Gastrocnemius medialis (tissue), 4 donors: ENCODE measurements at regions not wholly inside any gene's neighbourhood (a gene's known extent, or its start where the extent isn't known, plus 50 kb on each side); places are given as distances from the start of the nearest gene placed in this dataset.

Experiments
- ATAC-seq, 2 donors: fragments of 150-250 bp; one replicate each; pipeline ENCODE4 v1.9.1; 2016
- DNase-seq, 2 donors: peaks; one replicate each; pipeline ENCODE4 v3.0.0-alpha.2; 2019
- H3K27ac ChIP-seq, 4 donors: fragments of 200-600 bp; sonication (generic); 1 replicate in 1 of 4; 2 replicates in 3 of 4; pipeline ENCODE4 v1.5.1; 2016 to 2018; ENCODE audit warnings: mild to moderate bottlenecking in 2 of 4, moderate library complexity in 1 of 4
- H3K27me3 ChIP-seq, 3 donors: fragments of 200-600 bp; sonication (generic) in 2 of 3; 1 replicate in 1 of 3; 2 replicates in 2 of 3; pipeline versions ENCODE4 v1.5.1 to v1.6.0; 2016 to 2019; ENCODE audit warnings: mild to moderate bottlenecking in 1 of 3, moderate library complexity in 1 of 3
- H3K36me3 ChIP-seq, 2 donors: fragments of 200-600 bp; sonication (generic) in 1 of 2; one replicate each; pipeline ENCODE4 v1.5.1; 2017 to 2018
- H3K4me1 ChIP-seq, 2 donors: fragments of 200-600 bp; sonication (generic) in 1 of 2; one replicate each; pipeline ENCODE4 v1.5.1; 2016 to 2017; ENCODE audit warnings: mild to moderate bottlenecking in 2 of 2
- H3K4me3 ChIP-seq, 4 donors: fragments of 200-600 bp; sonication (generic) in 3 of 4; 1 replicate in 1 of 4; 2 replicates in 3 of 4; pipeline ENCODE4 v1.5.1; 2016 to 2019; ENCODE audit warnings: mild to moderate bottlenecking in 2 of 4
- H3K9me3 ChIP-seq, 3 donors: fragments of 200-600 bp; sonication (generic) in 2 of 3; 1 replicate in 1 of 3; 2 replicates in 2 of 3; pipeline ENCODE4 v1.5.1; 2016 to 2019
- CTCF ChIP-seq, 5 experiments: fragments of 450-650 bp in 3 of 5; fragments of 200-600 bp in 2 of 5; sonication (generic) in 2 of 5; IDR thresholded peaks in 4 of 5; conservative IDR thresholded peaks in 1 of 5; 1 replicate in 4 of 5; 2 replicates in 1 of 5; pipeline ENCODE4 v1.5.1; 2016 to 2019; ENCODE audit warnings: antibody characterized with exemption in 5 of 5, mild to moderate bottlenecking in 3 of 5, moderate library complexity in 3 of 5
- POLR2A ChIP-seq, 2 donors: fragments of 450-650 bp; IDR thresholded peaks; one replicate each; pipeline ENCODE4 v1.6.1; 2017; ENCODE audit warnings: antibody characterized with exemption in 2 of 2, mild to moderate bottlenecking in 2 of 2, moderate library complexity in 2 of 2
- in situ Hi-C, 4 donors: fragments of 200-750 bp; cut with MboI; loops; one replicate each; pipeline versions ENCODE4 v1.15.0 to v1.8.0; 2017; ENCODE audit warnings: low sequenced_read_pairs in 4 of 4
- intact Hi-C: fragments of 100-400 bp; cut with DNase I; formaldehyde crosslinking; loops from one replicate; pipeline ENCODE4 v1.15.1; 2023; ENCODE audit warnings: low total_unique reads

DNA sequence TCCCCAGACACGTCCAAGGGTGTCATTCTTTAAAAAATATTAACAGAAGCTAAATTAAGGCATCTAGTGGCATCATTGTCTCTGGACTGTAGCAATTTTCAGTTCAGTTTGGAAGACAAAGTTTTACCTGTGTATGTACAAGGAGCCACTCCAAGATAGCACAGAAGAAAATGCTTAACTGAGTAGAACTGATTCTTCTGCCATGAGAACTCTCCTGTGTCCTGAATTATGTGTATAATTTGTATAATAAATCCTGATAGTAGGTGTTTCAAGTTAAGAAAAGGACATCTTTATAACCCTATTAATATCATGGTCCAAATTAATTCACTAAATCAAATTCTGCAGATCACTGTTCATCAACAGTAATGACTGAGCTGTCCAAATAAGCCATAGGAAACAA lies 1104.0 kb downstream of the XPNPEP1 start:
- no peaks in the 10 kb centered on the region for H3K27me3 ChIP-seq
- no peaks in the 10 kb centered on the region for H3K9me3 ChIP-seq
- intact Hi-C loops = no loop called here
- H3K4me3 ChIP-seq = no peak overlapping the region
- ATAC-seq (no peak), DNase-seq (no peak)
- H3K27ac ChIP-seq = no peak overlapping the region
- H3K36me3 ChIP-seq = no peaks in the 10 kb centered on the region
- in situ Hi-C loops = no loop called here
- H3K4me1 ChIP-seq = no peaks in the 10 kb centered on the region
- TF ChIP-seq POLR2A (IDR thresholded peaks at IDR 0.05) (no peak), CTCF (IDR thresholded peaks at IDR 0.05 in 4 of 5, conservative IDR thresholded peaks at IDR 0.05 in 1 of 5) (no peak)

- no peak overlapping the region for H3K4me3 ChIP-seq
- H3K27me3 ChIP-seq = no peaks in the 10 kb centered on the region
- H3K27ac ChIP-seq = no peak overlapping the region
- H3K36me3 ChIP-seq = no peaks in the 10 kb centered on the region
- no peaks in the 10 kb centered on the region for H3K9me3 ChIP-seq
- intact Hi-C loops = no loop called here
- in situ Hi-C loops = no loop called here
- ATAC-seq (no peak), DNase-seq (no peak)
- TF ChIP-seq POLR2A (IDR thresholded peaks at IDR 0.05) (no peak), CTCF (IDR thresholded peaks at IDR 0.05 in 4 of 5, conservative IDR thresholded peaks at IDR 0.05 in 1 of 5) (no peak)
- H3K4me1 ChIP-seq = no peaks in the 10 kb centered on the region
Measured at GRCh38 chr10:108817584-108817983, 1105.7 kb downstream of the XPNPEP1 start.

- TF ChIP-seq CTCF (IDR thresholded peaks at IDR 0.05 in 4 of 5, conservative IDR thresholded peaks at IDR 0.05 in 1 of 5) = no peak
- no peak for TF ChIP-seq POLR2A (IDR thresholded peaks at IDR 0.05)
- no peak for ATAC-seq
- intact Hi-C loops = no loop called here
Measured at GRCh38 chr10:108817135-108817534, 1106.2 kb downstream of the XPNPEP1 start.

DNA sequence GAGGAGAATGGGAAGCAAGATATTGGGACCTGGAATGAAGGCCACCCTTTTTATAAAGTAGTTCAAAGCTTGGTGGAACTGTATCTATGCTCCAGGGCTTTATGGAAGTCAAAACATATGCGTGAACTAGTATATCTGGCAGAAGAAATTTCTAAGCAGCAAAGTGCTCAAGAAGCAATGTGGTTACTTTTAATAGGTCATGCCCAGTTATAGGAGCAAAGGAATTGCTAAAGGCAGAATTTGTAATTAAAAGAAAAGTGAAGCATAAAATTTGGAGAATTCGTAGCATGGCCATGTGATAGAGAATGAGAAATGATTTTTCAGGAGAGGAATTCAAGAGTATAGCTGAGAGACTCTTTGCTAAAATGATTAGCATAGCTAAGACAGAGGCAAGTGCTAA lies 1110.4 kb downstream of the XPNPEP1 start:
- ATAC-seq (no peak), DNase-seq (no peak)
- Histone ChIP-seq H3K27ac (no peak overlapping the region), H3K36me3 (no peaks in the 10 kb centered on the region), H3K27me3 (no peaks in the 10 kb centered on the region), H3K4me3 (no peak overlapping the region), H3K4me1 (no peaks in the 10 kb centered on the region), H3K9me3 (no peaks in the 10 kb centered on the region)
- intact Hi-C loops = no loop called here
- in situ Hi-C loops = no loop called here
- TF ChIP-seq POLR2A (IDR thresholded peaks at IDR 0.05) (no peak), CTCF (IDR thresholded peaks at IDR 0.05 in 4 of 5, conservative IDR thresholded peaks at IDR 0.05 in 1 of 5) (no peak)

More at GRCh38 chr10:108817135-108817534, 1106.2 kb downstream of the XPNPEP1 start:
- no peaks in the 10 kb centered on the region for H3K36me3 ChIP-seq
- H3K27ac ChIP-seq = no peak overlapping the region
- in situ Hi-C loops = no loop called here
- H3K4me3 ChIP-seq = no peak overlapping the region
- no peaks in the 10 kb centered on the region for H3K4me1 ChIP-seq
- H3K9me3 ChIP-seq = no peaks in the 10 kb centered on the region
- H3K27me3 ChIP-seq = no peaks in the 10 kb centered on the region
- no peak for DNase-seq

- ATAC-seq = no peak
- intact Hi-C loops = no loop called here
- no peak for TF ChIP-seq POLR2A (IDR thresholded peaks at IDR 0.05)
- TF ChIP-seq CTCF (IDR thresholded peaks at IDR 0.05 in 4 of 5, conservative IDR thresholded peaks at IDR 0.05 in 1 of 5) = no peak
- Histone ChIP-seq H3K9me3 (no peaks in the 10 kb centered on the region), H3K4me1 (no peaks in the 10 kb centered on the region), H3K27me3 (no peaks in the 10 kb centered on the region), H3K27ac (no peak overlapping the region), H3K36me3 (no peaks in the 10 kb centered on the region), H3K4me3 (no peak overlapping the region)
- in situ Hi-C loops = no loop called here
- no peak for DNase-seq
Measured at GRCh38 chr10:108812296-108812695, 1111.0 kb downstream of the XPNPEP1 start.
